ENCODE measurements at regions not wholly inside any gene's neighbourhood (a gene's known extent, or its start where the extent isn't known, plus 50 kb on each side); places are given as distances from the start of the nearest gene placed in this dataset.
"Not testable (repeated sequence)": the region's sequence is repeated elsewhere in the genome, so short reads cannot be mapped to it uniquely, and the experiment has no call there.

- DNase-seq = no peak
Measured at GRCh38 chr6:66161546-66162108, 454.6 kb upstream of the EYS start.

GRCh38 chr6:66159937-66160336 lies 452.9 kb upstream of the EYS start:
- no peak for DNase-seq

- no peak for DNase-seq
Measured at GRCh38 chr6:66153247-66153646, 446.2 kb upstream of the EYS start.

GRCh38 chr6:66149132-66149531 lies 442.1 kb upstream of the EYS start:
- DNase-seq = no peak

- DNase-seq = no peak
Measured at GRCh38 chr6:66145867-66146266, 438.8 kb upstream of the EYS start.

GRCh38 chr6:66134021-66134420 lies 427.0 kb upstream of the EYS start:
- no peak for DNase-seq

GRCh38 chr6:66128656-66129055 lies 421.6 kb upstream of the EYS start:
- no peak for DNase-seq

- no peak for DNase-seq
Measured at GRCh38 chr6:66128243-66128642, 421.2 kb upstream of the EYS start.

GRCh38 chr6:66127061-66127460 lies 420.0 kb upstream of the EYS start:
- DNase-seq = no peak

- no peak for DNase-seq
Measured at GRCh38 chr6:66126358-66126757, 419.3 kb upstream of the EYS start.

- DNase-seq = no peak
Measured at GRCh38 chr6:66103954-66104353, 396.9 kb upstream of the EYS start.

- DNase-seq = no peak
Measured at GRCh38 chr6:66103354-66103753, 396.3 kb upstream of the EYS start.

GRCh38 chr6:66096679-66097078 lies 389.7 kb upstream of the EYS start:
- DNase-seq = no peak

GRCh38 chr6:66094615-66095014 lies 387.6 kb upstream of the EYS start:
- DNase-seq = no peak

GRCh38 chr6:66092306-66092705 lies 385.3 kb upstream of the EYS start:
- not testable (repeated sequence) for DNase-seq

- DNase-seq = no peak
Measured at GRCh38 chr6:66086532-66086931, 379.5 kb upstream of the EYS start.

GRCh38 chr6:66082914-66083313 lies 375.9 kb upstream of the EYS start:
- DNase-seq = no peak

GRCh38 chr6:66068907-66069306 lies 361.9 kb upstream of the EYS start:
- no peak for DNase-seq

- DNase-seq = no peak
Measured at GRCh38 chr6:66068033-66068432, 361.0 kb upstream of the EYS start.

GRCh38 chr6:66065313-66065712 lies 358.3 kb upstream of the EYS start:
- DNase-seq = no peak

GRCh38 chr6:66057034-66057433 lies 350.0 kb upstream of the EYS start:
- DNase-seq = no peak

- DNase-seq = no peak
Measured at GRCh38 chr6:66054967-66055366, 347.9 kb upstream of the EYS start.

- no peak for DNase-seq
Measured at GRCh38 chr6:66051812-66052211, 344.8 kb upstream of the EYS start.

GRCh38 chr6:66048684-66049474 lies 341.9 kb upstream of the EYS start:
- DNase-seq = no peak

- no peak for DNase-seq
Measured at GRCh38 chr6:66032626-66033025, 325.6 kb upstream of the EYS start.

All from NCI-H524 treated with DMSO at 0.1 percent for 48 hours (cell line).